GM19023 (cell line): ENCODE measurements at regions not wholly inside any gene's neighbourhood (a gene's known extent, or its start where the extent isn't known, plus 50 kb on each side); places are given as distances from the start of the nearest gene placed in this dataset.

Experiments used
- ATAC-seq: cut with Tn5 transposase; IDR thresholded peaks from one replicate; pipeline ENCODE4 v1.9.1; 2021; ENCODE audit warnings: mild to moderate bottlenecking, moderate library complexity; ENCODE audit not compliant: unreplicated experiment

GRCh38 chr21:27154451-27155129 lies 187.7 kb upstream of the ADAMTS5 start:
- no peak for ATAC-seq

DNA sequence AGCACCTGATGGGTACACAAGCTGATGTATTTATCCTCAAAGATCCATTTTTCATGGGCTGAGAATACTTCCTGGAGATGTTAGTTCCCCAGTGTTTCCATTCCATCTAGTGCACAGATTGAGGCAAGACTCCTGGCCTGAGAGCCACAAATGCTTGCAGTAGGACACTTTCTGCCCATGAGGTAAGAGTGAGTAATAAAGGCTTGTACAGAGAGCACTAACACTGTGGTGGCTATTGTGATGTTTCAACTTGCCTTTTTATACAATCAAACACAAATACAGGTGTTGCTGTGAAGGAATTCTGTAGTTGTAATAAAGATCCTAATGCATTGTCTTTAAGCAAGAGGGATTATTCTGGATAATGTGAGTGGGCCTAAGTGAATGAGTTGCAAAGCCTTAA lies 186.1 kb upstream of the ADAMTS5 start:
- ATAC-seq, result no peak

- no peak for ATAC-seq
These were observed 182.1 kb upstream of the ADAMTS5 start for GRCh38 chr21:27149034-27149433.

GRCh38 chr21:27146268-27146667 lies 179.4 kb upstream of the ADAMTS5 start:
- no peak for ATAC-seq

DNA sequence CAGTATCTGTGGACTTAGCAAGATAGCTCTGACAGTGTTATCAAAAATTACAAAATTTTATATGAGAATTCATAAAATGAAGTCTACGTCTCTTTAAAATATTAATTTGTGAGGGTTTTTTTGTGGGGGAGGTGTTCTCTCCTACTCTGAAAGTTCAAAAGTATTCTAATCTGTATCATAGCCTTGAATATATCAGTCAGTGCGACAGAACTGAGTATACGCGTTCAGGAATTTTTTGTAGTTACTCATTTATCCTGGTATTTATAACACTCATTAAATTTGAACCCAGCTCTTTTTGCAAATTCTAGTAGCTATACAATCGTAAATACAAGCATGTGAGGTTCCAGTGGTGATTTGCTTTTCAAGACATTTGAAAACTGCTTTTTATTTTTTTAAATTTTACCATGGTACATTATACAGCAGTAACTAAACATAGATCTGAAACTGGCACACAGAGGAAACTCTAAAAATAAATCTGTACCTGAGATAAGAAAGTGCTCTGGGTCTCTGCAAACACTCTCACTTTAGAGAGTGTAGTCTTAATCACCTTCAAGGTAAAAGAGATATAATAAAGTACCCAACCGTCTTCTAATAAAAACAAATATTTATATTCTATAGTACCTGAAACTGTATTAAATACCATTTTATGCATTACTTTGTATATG lies 178.4 kb upstream of the ADAMTS5 start:
- ATAC-seq, result no peak

- ATAC-seq, result no peak
These were observed 176.6 kb upstream of the ADAMTS5 start for GRCh38 chr21:27143476-27143875.

- no peak for ATAC-seq
These were observed 172.6 kb upstream of the ADAMTS5 start for GRCh38 chr21:27139526-27139925.

- ATAC-seq, result no peak
These were observed 167.6 kb upstream of the ADAMTS5 start for GRCh38 chr21:27134516-27134915.

GRCh38 chr21:27132266-27132665 lies 165.4 kb upstream of the ADAMTS5 start:
- no peak for ATAC-seq

- no peak for ATAC-seq
These were observed 163.3 kb upstream of the ADAMTS5 start for GRCh38 chr21:27130154-27130553.

DNA sequence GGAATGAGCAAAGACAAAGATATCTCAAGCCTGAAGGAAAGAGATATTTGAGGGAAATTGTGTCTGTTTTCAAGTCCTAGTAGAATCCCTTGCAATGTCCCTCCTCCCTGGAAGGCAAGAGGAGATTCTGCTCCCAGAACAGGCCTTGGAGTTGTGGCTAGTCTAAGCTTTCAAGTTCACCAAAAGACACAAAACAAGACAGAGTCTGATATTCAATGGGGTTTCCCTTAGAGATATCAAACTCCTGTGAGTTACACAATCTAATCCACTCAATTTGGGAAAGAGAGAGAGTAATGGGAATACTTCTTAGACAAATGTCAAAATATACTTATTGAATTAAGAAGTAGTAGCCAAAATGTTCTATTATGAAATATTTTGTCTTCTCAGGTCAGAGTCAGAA lies 162.8 kb upstream of the ADAMTS5 start:
- no peak for ATAC-seq

DNA sequence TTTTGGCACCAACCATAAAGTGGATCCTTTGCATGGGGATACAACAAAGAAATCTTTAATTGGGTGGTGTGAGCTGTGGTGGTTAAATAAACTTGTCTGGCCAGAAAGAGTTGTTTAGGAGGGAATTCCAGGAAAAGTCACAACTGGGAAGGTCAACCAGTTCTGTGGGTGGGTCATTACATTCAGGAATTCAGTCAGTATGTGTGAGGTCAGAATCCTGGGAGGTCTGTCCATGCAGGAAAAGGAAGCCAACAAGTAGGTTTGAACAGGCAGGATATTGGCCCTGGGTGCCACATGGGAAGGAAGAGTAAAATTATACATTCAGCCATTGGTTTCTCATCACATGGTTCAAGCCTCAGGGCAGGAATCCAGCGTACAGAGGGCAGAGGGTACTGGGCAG lies 162.3 kb upstream of the ADAMTS5 start:
- ATAC-seq, result no peak

DNA sequence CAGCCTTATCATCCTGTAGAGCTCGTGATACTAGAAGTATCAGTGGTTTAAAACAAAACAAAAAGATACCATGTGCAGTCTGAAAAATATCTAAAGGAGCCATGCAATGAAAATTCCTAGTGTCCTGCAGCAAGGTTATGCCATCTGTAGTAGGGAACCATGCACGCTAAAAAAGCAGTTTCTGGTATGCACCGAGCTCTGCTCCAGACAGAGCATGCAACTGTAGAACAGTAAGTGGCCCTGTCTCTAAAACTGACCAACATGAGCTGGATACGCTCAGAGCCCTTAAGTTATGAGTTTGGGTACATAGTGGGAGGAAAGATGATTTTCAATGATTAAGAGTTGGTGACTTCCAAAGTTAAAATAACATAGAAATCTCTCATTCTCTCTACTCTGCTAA lies 159.3 kb upstream of the ADAMTS5 start:
- ATAC-seq, result no peak

GRCh38 chr21:27122686-27123085 lies 155.8 kb upstream of the ADAMTS5 start:
- ATAC-seq, result no peak

GRCh38 chr21:27114111-27114510 lies 147.2 kb upstream of the ADAMTS5 start:
- ATAC-seq, result no peak

GRCh38 chr21:27112186-27112585 lies 145.3 kb upstream of the ADAMTS5 start:
- no peak for ATAC-seq

DNA sequence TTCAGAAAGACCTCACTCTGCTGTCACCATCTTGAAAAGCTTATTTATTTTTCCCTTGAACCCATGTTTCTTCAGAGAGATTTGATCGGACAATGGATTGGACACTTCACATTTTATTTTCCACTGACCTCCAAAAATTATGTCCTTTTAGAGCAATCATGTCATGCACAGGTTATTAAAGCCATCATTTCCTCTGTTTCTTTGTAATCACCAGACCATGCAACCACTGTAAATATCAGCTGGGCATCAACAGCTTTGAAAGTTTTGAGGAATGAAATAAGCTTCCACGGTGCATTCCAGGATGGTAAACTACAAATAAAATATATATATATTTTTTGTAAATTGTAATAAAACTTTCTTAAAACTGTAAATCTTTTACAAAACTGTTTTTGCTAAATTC lies 144.1 kb upstream of the ADAMTS5 start:
- no peak for ATAC-seq

DNA sequence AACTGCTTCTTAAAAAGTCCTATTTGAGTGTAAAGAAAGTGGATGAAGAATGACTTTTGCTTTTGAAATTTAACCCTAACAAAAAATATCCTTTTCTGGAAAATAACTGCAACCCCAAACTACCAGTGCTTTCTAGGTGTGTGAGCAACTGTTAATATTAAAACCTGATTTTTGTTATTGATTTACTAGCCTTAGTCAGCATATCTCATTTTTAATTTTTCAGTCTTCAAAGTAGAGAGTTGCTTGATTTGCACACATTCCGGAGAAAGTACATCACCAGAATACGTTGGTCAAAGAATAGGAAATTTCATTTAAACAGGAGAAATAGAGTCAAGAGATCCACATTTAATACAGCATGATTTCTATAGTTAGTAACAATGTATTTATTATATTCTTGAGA lies 141.8 kb upstream of the ADAMTS5 start:
- ATAC-seq, result no peak

DNA sequence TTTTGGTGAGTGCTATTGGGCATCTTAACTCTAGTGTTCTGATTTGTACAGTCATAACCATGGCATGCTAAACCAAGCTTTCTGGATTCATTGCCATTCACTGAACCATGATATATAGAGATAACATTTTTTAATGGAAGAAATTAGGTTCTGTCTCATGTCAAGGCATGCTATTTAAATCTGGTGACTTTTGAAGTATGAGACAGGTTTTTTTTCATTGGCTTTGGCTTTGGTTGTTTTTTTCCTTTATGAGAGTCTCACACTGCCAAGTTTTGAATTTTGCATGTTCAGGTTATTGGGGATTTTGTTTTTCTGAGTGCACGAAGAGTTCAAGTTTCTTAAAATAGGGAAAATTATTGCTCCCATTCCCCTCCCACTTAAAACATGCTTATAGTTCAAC lies 141.3 kb upstream of the ADAMTS5 start:
- no peak for ATAC-seq

GRCh38 chr21:27104846-27105431 lies 138.1 kb upstream of the ADAMTS5 start:
- ATAC-seq, result no peak

DNA sequence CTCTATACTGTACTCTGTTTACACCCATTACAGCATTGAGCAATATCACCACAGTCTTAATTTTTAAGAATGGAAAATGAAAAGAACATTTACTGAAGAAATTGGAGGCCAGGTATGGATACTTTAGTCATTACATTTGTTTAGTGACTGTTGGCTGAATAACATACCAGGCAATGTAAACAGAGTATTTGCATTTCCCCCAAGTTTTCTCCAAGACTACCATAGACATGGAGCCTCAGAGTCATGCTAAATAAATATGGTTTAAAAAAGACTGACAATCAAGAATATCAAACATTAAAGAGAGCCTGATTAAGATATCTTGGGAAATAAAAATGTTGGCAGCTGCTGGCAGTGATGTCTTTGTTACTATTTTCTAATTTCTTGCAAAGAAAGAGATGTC lies 136.9 kb upstream of the ADAMTS5 start:
- no peak for ATAC-seq

- no peak for ATAC-seq
These were observed 134.6 kb upstream of the ADAMTS5 start for GRCh38 chr21:27101523-27101922.
